HCT116 (cell line): ENCODE measurements at regions not wholly inside any gene's neighbourhood (a gene's known extent, or its start where the extent isn't known, plus 50 kb on each side); places are given as distances from the start of the nearest gene placed in this dataset.

Experiments
- ATAC-seq: fragments of 200-7000 bp; cut with Tn5 transposase; 2 replicates; pipeline ENCODE4 v1.9.1; 2020; ENCODE audit warnings: mild to moderate bottlenecking, moderate library complexity
- BruUV-seq: library from RNA; stranded (reverse); fragments of 400-500 nt; replicated peaks from 2 replicates; lab custom pipeline; 2021; lab: Mats Ljungman, UMichigan
- CTCF ChIA-PET: fragments of 300-600 bp; sonication (Branson Sonifier 250); formaldehyde crosslinking; loops from one replicate; lab custom pipeline; 2021; ENCODE audit warnings: antibody characterized with exemption; lab: Charles Lee
- POLR2A ChIA-PET: fragments of 300-600, 350-600 bp; sonication (Branson Sonifier 250); formaldehyde crosslinking; loops from one replicate; lab custom pipeline; 2021; ENCODE audit warnings: antibody characterized with exemption; lab: Charles Lee
- RAD21 ChIA-PET, 2 experiments: fragments of 300-600 bp; sonication (Branson Sonifier 250); formaldehyde crosslinking; loops; one replicate each; lab custom pipeline; 2023; ENCODE audit warnings: low total read pairs in 2 of 2; ENCODE audit not compliant: uncharacterized antibody in 2 of 2, unreplicated experiment in 2 of 2, low non-redundant PET in 1 of 2; lab: Charles Lee
- DNase-seq: peaks from one replicate; pipeline ENCODE4 v3.0.0-alpha.2; 2010; ENCODE audit warnings: low read depth, low spot score
- H2AFZ ChIP-seq: fragments of 200-600 bp; shearing (Covaris generic), sonication (generic); 2 replicates; pipeline ENCODE4 v1.6.1; 2017; ENCODE audit warnings: low read depth, mixed run types, mixed read lengths, antibody characterized with exemption, low read length; ENCODE audit not compliant: poor library complexity, severe bottlenecking
- H3K27ac ChIP-seq: 2 replicates; pipeline ENCODE4 v1.5.1; 2012; ENCODE audit warnings: low read depth, low read length
- H3K27me3 ChIP-seq: fragments of 200-600 bp; sonication (generic); 2 replicates; pipeline ENCODE4 v1.6.1; 2016; ENCODE audit warnings: mixed run types, low read length, mixed read lengths; ENCODE audit not compliant: insufficient read depth
- H3K36me3 ChIP-seq, 2 experiments: fragments of 200-500 bp in 1 of 2; fragments of 200-600 bp in 1 of 2; sonication (Bioruptor generic) in 1 of 2; sonication (generic) in 1 of 2; 2 replicates each; pipeline versions ENCODE4 v1.5.1 to v1.6.1; 2014 to 2016; ENCODE audit warnings: low read length in 2 of 2, inconsistent platforms in 1 of 2, mixed read lengths in 1 of 2, mixed run types in 1 of 2; ENCODE audit not compliant: insufficient read depth in 2 of 2, control insufficient read depth in 1 of 2
- H3K4me1 ChIP-seq, 2 experiments: fragments of 200-600 bp in 1 of 2; sonication (generic) in 1 of 2; 2 replicates each; pipeline versions ENCODE4 v1.5.1 to v1.6.1; 2012 to 2017; ENCODE audit warnings: low read length in 2 of 2, inconsistent platforms in 1 of 2, mild to moderate bottlenecking in 1 of 2, mixed read lengths in 1 of 2, mixed run types in 1 of 2, moderate library complexity in 1 of 2; ENCODE audit not compliant: insufficient read depth in 2 of 2, control insufficient read depth in 1 of 2
- H3K4me2 ChIP-seq: fragments of 200-600 bp; sonication (generic); 2 replicates; pipeline ENCODE4 v1.6.1; 2017; ENCODE audit warnings: mixed run types, low read length, mixed read lengths
- H3K4me3 ChIP-seq, 2 experiments: fragments of 200-600 bp in 1 of 2; sonication (generic) in 1 of 2; replicated peaks in 1 of 2; 2 replicates each; pipeline ENCODE4 v1.5.1; 2011 to 2016; ENCODE audit warnings: low read length in 2 of 2, control low read depth in 1 of 2, low read depth in 1 of 2, mild to moderate bottlenecking in 1 of 2, mixed read lengths in 1 of 2, mixed run types in 1 of 2
- H3K79me2 ChIP-seq: fragments of 200-600 bp; sonication (generic); 2 replicates; pipeline ENCODE4 v1.6.1; 2017; ENCODE audit warnings: mild to moderate bottlenecking, mixed run types, low read length, moderate library complexity, mixed read lengths; ENCODE audit not compliant: insufficient read depth
- H3K9ac ChIP-seq: fragments of 200-600 bp; sonication (generic); 2 replicates; pipeline ENCODE4 v1.6.1; 2016; ENCODE audit warnings: low read length, mixed read lengths
- H3K9me2 ChIP-seq: fragments of 200-600 bp; sonication (generic), shearing (Covaris generic); 2 replicates; pipeline ENCODE4 v1.6.1; 2017; ENCODE audit warnings: mixed run types, mild to moderate bottlenecking, moderate library complexity; ENCODE audit not compliant: insufficient read depth
- H3K9me3 ChIP-seq, 2 experiments: fragments of 200-500 bp in 1 of 2; fragments of 200-600 bp in 1 of 2; sonication (Bioruptor generic) in 1 of 2; sonication (generic) in 1 of 2; 2 replicates each; pipeline ENCODE4 v1.6.1; 2014 to 2017; ENCODE audit warnings: low read length in 2 of 2, mixed read lengths in 2 of 2, inconsistent platforms in 1 of 2, low read depth in 1 of 2, mild to moderate bottlenecking in 1 of 2, mixed run types in 1 of 2, moderate library complexity in 1 of 2; ENCODE audit not compliant: control insufficient read depth in 1 of 2, insufficient read depth in 1 of 2
- H4K20me1 ChIP-seq: fragments of 200-600 bp; sonication (generic), shearing (Covaris generic); 2 replicates; pipeline ENCODE4 v1.6.1; 2017; ENCODE audit warnings: mixed run types, mild to moderate bottlenecking, moderate library complexity; ENCODE audit not compliant: insufficient read depth
- ELF1 ChIP-seq: IDR thresholded peaks from 2 replicates; pipeline ENCODE4 v1.6.1; 2012; ENCODE audit warnings: low read depth, borderline replicate concordance
- EZH2 ChIP-seq: fragments of 200-600 bp; sonication (generic); IDR thresholded peaks from 2 replicates; pipeline ENCODE4 v1.6.1; 2017; ENCODE audit warnings: antibody characterized with exemption, mixed run types
- FOSL1 ChIP-seq: IDR thresholded peaks from 2 replicates; pipeline ENCODE4 v1.6.1; 2012; ENCODE audit warnings: low read depth
- RAD21 ChIP-seq: IDR thresholded peaks from 2 replicates; pipeline ENCODE4 v1.6.1; 2012; ENCODE audit warnings: low read depth, mild to moderate bottlenecking
- SIN3A ChIP-seq: IDR thresholded peaks from 2 replicates; pipeline ENCODE4 v1.6.1; 2012; ENCODE audit warnings: low read depth
- SRF ChIP-seq: IDR thresholded peaks from 2 replicates; pipeline ENCODE4 v1.6.1; 2012; ENCODE audit warnings: low read depth
- TCF7L2 ChIP-seq: IDR thresholded peaks from 2 replicates; pipeline ENCODE4 v1.7.0; 2011; ENCODE audit warnings: borderline replicate concordance, inconsistent platforms; ENCODE audit not compliant: insufficient read depth, insufficient read length; ENCODE audit errors: extremely low read depth
- ZFX ChIP-seq: fragments of 450-650 bp; IDR thresholded peaks from 2 replicates; pipeline ENCODE4 v1.6.1; 2017
- ZNF274 ChIP-seq: fragments of 200-500 bp; sonication (Bioruptor generic); IDR thresholded peaks from 2 replicates; pipeline ENCODE4 v1.6.1; 2014; ENCODE audit warnings: mild to moderate bottlenecking, low read depth, low read length, inconsistent platforms
- intact Hi-C: fragments of 100-400 bp; cut with micrococcal nuclease; formaldehyde crosslinking; loops from 2 replicates; pipeline ENCODE4 v1.10.0; 2022
- TF ChIP-seq, protein P1 (sequence below): IDR thresholded peaks from 2 replicates; pipeline ENCODE4 v1.6.1; 2012; ENCODE audit warnings: low read depth
- TF ChIP-seq, protein P2 (sequence below): IDR thresholded peaks from 2 replicates; pipeline ENCODE4 v1.6.1; 2012

DNA sequence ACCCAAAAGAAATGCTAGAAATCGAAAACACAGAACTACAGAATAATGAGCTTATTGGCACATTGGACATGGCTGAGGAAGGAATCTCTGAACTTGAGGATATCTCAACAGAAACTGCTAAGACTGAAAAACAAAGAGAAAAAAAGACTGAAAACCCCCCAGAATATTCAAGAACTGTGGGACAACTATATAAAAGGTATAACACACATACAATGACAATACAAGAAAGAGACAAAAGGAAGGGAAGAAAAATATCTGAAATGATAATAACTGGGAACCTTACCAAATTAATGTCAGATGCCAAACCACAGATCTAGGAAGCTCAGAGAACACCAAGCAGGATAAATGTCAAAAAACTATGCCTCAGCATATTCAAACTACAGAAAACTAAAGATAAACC lies 68.6 kb upstream of the TNPO1 start:
- no peak overlapping the region for H2AFZ ChIP-seq
- no peak overlapping the region for H3K27ac ChIP-seq
- ATAC-seq (no peak), DNase-seq (no peak)
- H3K9ac ChIP-seq, result no peak overlapping the region
- intact Hi-C loops, result no loop called here
- TF ChIP-seq FOSL1 (no peak), ZFX (no peak), RAD21 (no peak), SIN3A (no peak), EZH2 (no peak), SRF (no peak), ZNF274 (no peak), TCF7L2 (no peak), ELF1 (no peak)
- TF ChIP-seq, protein P1, sequence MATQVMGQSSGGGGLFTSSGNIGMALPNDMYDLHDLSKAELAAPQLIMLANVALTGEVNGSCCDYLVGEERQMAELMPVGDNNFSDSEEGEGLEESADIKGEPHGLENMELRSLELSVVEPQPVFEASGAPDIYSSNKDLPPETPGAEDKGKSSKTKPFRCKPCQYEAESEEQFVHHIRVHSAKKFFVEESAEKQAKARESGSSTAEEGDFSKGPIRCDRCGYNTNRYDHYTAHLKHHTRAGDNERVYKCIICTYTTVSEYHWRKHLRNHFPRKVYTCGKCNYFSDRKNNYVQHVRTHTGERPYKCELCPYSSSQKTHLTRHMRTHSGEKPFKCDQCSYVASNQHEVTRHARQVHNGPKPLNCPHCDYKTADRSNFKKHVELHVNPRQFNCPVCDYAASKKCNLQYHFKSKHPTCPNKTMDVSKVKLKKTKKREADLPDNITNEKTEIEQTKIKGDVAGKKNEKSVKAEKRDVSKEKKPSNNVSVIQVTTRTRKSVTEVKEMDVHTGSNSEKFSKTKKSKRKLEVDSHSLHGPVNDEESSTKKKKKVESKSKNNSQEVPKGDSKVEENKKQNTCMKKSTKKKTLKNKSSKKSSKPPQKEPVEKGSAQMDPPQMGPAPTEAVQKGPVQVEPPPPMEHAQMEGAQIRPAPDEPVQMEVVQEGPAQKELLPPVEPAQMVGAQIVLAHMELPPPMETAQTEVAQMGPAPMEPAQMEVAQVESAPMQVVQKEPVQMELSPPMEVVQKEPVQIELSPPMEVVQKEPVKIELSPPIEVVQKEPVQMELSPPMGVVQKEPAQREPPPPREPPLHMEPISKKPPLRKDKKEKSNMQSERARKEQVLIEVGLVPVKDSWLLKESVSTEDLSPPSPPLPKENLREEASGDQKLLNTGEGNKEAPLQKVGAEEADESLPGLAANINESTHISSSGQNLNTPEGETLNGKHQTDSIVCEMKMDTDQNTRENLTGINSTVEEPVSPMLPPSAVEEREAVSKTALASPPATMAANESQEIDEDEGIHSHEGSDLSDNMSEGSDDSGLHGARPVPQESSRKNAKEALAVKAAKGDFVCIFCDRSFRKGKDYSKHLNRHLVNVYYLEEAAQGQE, result no peak
- TF ChIP-seq, protein P2, sequence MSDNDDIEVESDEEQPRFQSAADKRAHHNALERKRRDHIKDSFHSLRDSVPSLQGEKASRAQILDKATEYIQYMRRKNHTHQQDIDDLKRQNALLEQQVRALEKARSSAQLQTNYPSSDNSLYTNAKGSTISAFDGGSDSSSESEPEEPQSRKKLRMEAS, result no peak
- H3K9me3 ChIP-seq, result no peaks in the 10 kb centered on the region
- no peak overlapping the region for H3K4me3 ChIP-seq
- H3K36me3 ChIP-seq, result no peaks in the 10 kb centered on the region
- no peak overlapping the region for H3K4me2 ChIP-seq
- no peaks in the 10 kb centered on the region for H3K79me2 ChIP-seq
- CTCF ChIA-PET, result no interaction called here
- no peaks in the 10 kb centered on the region for H3K4me1 ChIP-seq
- H3K27me3 ChIP-seq, result no peaks in the 10 kb centered on the region
- no peaks in the 10 kb centered on the region for H3K9me2 ChIP-seq
- H4K20me1 ChIP-seq, result no peaks in the 10 kb centered on the region
- POLR2A ChIA-PET, result no interaction called here
- no TSS peak for BruUV-seq
- RAD21 ChIA-PET, result no interaction called here
